Endothelial cell of umbilical vein (primary cell): ENCODE measurements at regions not wholly inside any gene's neighbourhood (a gene's known extent, or its start where the extent isn't known, plus 50 kb on each side); places are given as distances from the start of the nearest gene placed in this dataset.

Experiments
- BruUV-seq: library from RNA; stranded (reverse); fragments of 400-500 nt; replicated peaks from 2 replicates; lab custom pipeline; 2021; lab: Mats Ljungman, UMichigan
- CTCF ChIA-PET: fragments of 300-600, 350-600 bp; sonication (Branson Sonifier 250); formaldehyde crosslinking; loops from one replicate; lab custom pipeline; 2021; ENCODE audit warnings: antibody characterized with exemption, inconsistent platforms; lab: Charles Lee
- POLR2A ChIA-PET: fragments of 300-600, 350-600 bp; sonication (Branson Sonifier 250); formaldehyde crosslinking; loops from one replicate; lab custom pipeline; 2021; ENCODE audit warnings: antibody characterized with exemption, inconsistent platforms; lab: Charles Lee
- DNase-seq: peaks from one replicate; pipeline ENCODE4 v3.0.0-alpha.2; 2011; ENCODE audit warnings: low read depth, low spot score
- FAIRE-seq: peaks from 2 replicates; lab custom pipeline; 2011; peaks lifted over from hg19 to GRCh38; lab: Jason Lieb, UNC
- H2AFZ ChIP-seq: 2 replicates; pipeline ENCODE4 v1.6.0; 2012; ENCODE audit warnings: low read depth, low read length, control low read depth, inconsistent platforms
- H3K27ac ChIP-seq: 2 replicates; pipeline ENCODE4 v1.5.1; 2011; ENCODE audit warnings: low read depth, mild to moderate bottlenecking, control low read depth, low read length, moderate library complexity; ENCODE audit not compliant: insufficient read depth
- H3K27me3 ChIP-seq, 2 experiments: 2 replicates each; pipeline versions ENCODE4 v1.6.0 to v1.6.1; 2011; ENCODE audit warnings: low read length in 2 of 2, mixed read lengths in 1 of 2; ENCODE audit not compliant: control insufficient read depth in 2 of 2, insufficient read depth in 2 of 2
- H3K36me3 ChIP-seq, 2 experiments: 2 replicates in 1 of 2; 3 replicates in 1 of 2; pipeline ENCODE4 v1.5.1; 2011; ENCODE audit warnings: low read length in 2 of 2, mild to moderate bottlenecking in 1 of 2, moderate library complexity in 1 of 2; ENCODE audit not compliant: control insufficient read depth in 2 of 2, insufficient read depth in 2 of 2; ENCODE audit errors: extremely low read depth in 1 of 2
- H3K4me1 ChIP-seq: 3 replicates; pipeline ENCODE4 v1.5.1; 2011; ENCODE audit warnings: mild to moderate bottlenecking, low read length; ENCODE audit not compliant: control insufficient read depth, insufficient read depth; ENCODE audit errors: extremely low read depth
- H3K4me2 ChIP-seq: 2 replicates; pipeline ENCODE4 v1.6.1; 2011; ENCODE audit warnings: low read length, control low read depth, mixed read lengths; ENCODE audit not compliant: insufficient read depth
- H3K4me3 ChIP-seq, 3 experiments: fragments of 200-600 bp in 1 of 3; sonication (generic), shearing (Covaris generic) in 1 of 3; replicated peaks in 1 of 3; 2 replicates each; pipeline ENCODE4 v1.5.1; 2011 to 2016; ENCODE audit warnings: control low read depth in 3 of 3, low read length in 3 of 3, mild to moderate bottlenecking in 2 of 3, inconsistent platforms in 1 of 3, low read depth in 1 of 3, moderate library complexity in 1 of 3; ENCODE audit not compliant: insufficient read depth in 1 of 3
- H3K79me2 ChIP-seq: 2 replicates; pipeline ENCODE4 v1.6.0; 2012; ENCODE audit warnings: low read length, inconsistent platforms; ENCODE audit not compliant: control insufficient read depth, insufficient read depth
- H3K9ac ChIP-seq: replicated peaks from 2 replicates; pipeline ENCODE3; 2011; ENCODE audit warnings: low read length, control low read depth; ENCODE audit not compliant: insufficient read depth; ENCODE audit errors: extremely low read depth
- H3K9me1 ChIP-seq: replicated peaks from 3 replicates; pipeline ENCODE4 v1.6.0; 2011; ENCODE audit warnings: mild to moderate bottlenecking, low read length; ENCODE audit not compliant: control insufficient read depth, insufficient read depth; ENCODE audit errors: extremely low read depth
- H3K9me3 ChIP-seq: replicated peaks from 2 replicates; pipeline ENCODE4 v1.5.1; 2012; ENCODE audit warnings: low read length, inconsistent platforms; ENCODE audit not compliant: control insufficient read depth, insufficient read depth
- H4K20me1 ChIP-seq: replicated peaks from 2 replicates; pipeline ENCODE3; 2011; ENCODE audit warnings: mild to moderate bottlenecking, low read length; ENCODE audit not compliant: control insufficient read depth, insufficient read depth; ENCODE audit errors: extremely low read depth
- EZH2 ChIP-seq: IDR thresholded peaks from 2 replicates; pipeline ENCODE4 v1.6.1; 2012; ENCODE audit warnings: borderline replicate concordance, low read depth, mild to moderate bottlenecking, moderate library complexity, low read length, inconsistent platforms; ENCODE audit not compliant: severe bottlenecking
- FOS ChIP-seq: IDR thresholded peaks from 2 replicates; pipeline ENCODE4 v1.6.1; 2011; ENCODE audit warnings: mild to moderate bottlenecking, low read length, moderate library complexity, borderline replicate concordance; ENCODE audit not compliant: insufficient read depth
- GATA2 ChIP-seq: IDR thresholded peaks from 2 replicates; pipeline ENCODE4 v1.7.0; 2011; ENCODE audit warnings: low read depth, mild to moderate bottlenecking, moderate library complexity, mixed read lengths, low read length; ENCODE audit not compliant: insufficient read length, insufficient read depth
- JUN ChIP-seq: IDR thresholded peaks from 2 replicates; pipeline ENCODE4 v1.6.1; 2011; ENCODE audit warnings: borderline replicate concordance, low read depth; ENCODE audit not compliant: insufficient read length, insufficient read depth
- MYC ChIP-seq: IDR thresholded peaks from one replicate; pipeline ENCODE4 v1.6.1; 2011; ENCODE audit warnings: mild to moderate bottlenecking, low read depth, low read length
- POLR2A ChIP-seq: IDR thresholded peaks from 2 replicates; pipeline ENCODE4 v1.6.1; 2012; ENCODE audit warnings: low read depth, mild to moderate bottlenecking, control low read depth, low read length
- POLR2AphosphoS5 ChIP-seq: IDR thresholded peaks from 2 replicates; pipeline ENCODE4 v1.6.1; 2012; ENCODE audit warnings: low read depth, mild to moderate bottlenecking, control low read depth, low read length, moderate library complexity; ENCODE audit not compliant: insufficient read depth
- dilution Hi-C: fragments of 300-500 bp; cut with MboI; formaldehyde crosslinking; loops from one replicate; pipeline ENCODE4 v1.15.0; 2019; ENCODE audit warnings: low sequenced_read_pairs; ENCODE audit not compliant: extremely low pct_ligation_motif_present
- intact Hi-C: fragments of 100-400 bp; cut with micrococcal nuclease; formaldehyde crosslinking; loops from one replicate; pipeline ENCODE4 v1.10.0; 2022
- TF ChIP-seq, protein P1 (sequence below): IDR thresholded peaks from 2 replicates; pipeline ENCODE4 v1.6.1; 2011; ENCODE audit not compliant: insufficient read depth, insufficient read length
- TF ChIP-seq, protein P2 (sequence below), 2 donors: IDR thresholded peaks; 1 replicate in 1 of 2; 2 replicates in 1 of 2; pipeline ENCODE4 v1.5.1; 2011; ENCODE audit warnings: low read length in 2 of 2, mild to moderate bottlenecking in 2 of 2, moderate library complexity in 2 of 2, control low read depth in 1 of 2, inconsistent platforms in 1 of 2, low read depth in 1 of 2; ENCODE audit not compliant: insufficient read depth in 1 of 2; ENCODE audit errors: extremely low read depth in 1 of 2

DNA sequence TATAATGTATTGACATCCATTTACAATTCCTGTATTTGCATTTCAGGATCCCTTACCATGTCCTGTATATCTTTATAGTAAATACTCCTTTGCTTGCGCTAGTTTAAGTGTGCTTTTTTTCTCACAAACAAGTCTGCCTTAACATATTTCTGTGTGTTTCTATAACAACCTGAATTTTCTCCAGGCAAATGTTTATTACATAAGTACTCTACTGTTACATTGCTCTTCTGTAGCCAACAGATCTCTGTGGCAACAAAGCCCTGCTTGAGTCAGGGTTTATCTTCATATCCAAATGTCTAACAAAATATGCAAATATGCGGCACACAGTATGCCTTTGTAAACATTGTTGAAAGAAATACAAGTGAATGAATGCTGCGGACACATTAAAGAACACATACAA, 625.5 kb downstream of the TLL1 start:
- BruUV-seq: no TSS peak
- no peak overlapping the region for H3K4me3 ChIP-seq
- TF ChIP-seq MYC (no peak), POLR2A (no peak), JUN (no peak), FOS (no peak), POLR2AphosphoS5 (no peak), EZH2 (no peak), GATA2 (no peak)
- TF ChIP-seq, protein P1, sequence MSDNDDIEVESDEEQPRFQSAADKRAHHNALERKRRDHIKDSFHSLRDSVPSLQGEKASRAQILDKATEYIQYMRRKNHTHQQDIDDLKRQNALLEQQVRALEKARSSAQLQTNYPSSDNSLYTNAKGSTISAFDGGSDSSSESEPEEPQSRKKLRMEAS: no peak
- TF ChIP-seq, protein P2, sequence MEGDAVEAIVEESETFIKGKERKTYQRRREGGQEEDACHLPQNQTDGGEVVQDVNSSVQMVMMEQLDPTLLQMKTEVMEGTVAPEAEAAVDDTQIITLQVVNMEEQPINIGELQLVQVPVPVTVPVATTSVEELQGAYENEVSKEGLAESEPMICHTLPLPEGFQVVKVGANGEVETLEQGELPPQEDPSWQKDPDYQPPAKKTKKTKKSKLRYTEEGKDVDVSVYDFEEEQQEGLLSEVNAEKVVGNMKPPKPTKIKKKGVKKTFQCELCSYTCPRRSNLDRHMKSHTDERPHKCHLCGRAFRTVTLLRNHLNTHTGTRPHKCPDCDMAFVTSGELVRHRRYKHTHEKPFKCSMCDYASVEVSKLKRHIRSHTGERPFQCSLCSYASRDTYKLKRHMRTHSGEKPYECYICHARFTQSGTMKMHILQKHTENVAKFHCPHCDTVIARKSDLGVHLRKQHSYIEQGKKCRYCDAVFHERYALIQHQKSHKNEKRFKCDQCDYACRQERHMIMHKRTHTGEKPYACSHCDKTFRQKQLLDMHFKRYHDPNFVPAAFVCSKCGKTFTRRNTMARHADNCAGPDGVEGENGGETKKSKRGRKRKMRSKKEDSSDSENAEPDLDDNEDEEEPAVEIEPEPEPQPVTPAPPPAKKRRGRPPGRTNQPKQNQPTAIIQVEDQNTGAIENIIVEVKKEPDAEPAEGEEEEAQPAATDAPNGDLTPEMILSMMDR (IDR thresholded peaks at IDR 0.05; ENCODE audit: extremely low read depth in 1 of 2, insufficient read depth in 1 of 2, low read depth in 1 of 2, low read length in 2 of 2): no peak
- H3K36me3 ChIP-seq: no peaks in the 10 kb centered on the region
- no peaks in the 10 kb centered on the region for H3K9me1 ChIP-seq
- no peaks in the 10 kb centered on the region for H3K9me3 ChIP-seq
- POLR2A ChIA-PET: no interaction called here
- H3K9ac ChIP-seq: no peak overlapping the region
- H3K27ac ChIP-seq: no peak overlapping the region
- intact Hi-C loops (no loop called here), dilution Hi-C loops (no loop called here)
- CTCF ChIA-PET: interaction anchor here (1.5 kb wide), 1 partner anchor 19 kb away, joined by 3 read pairs; no protein-coding TSS in a partner anchor
- no peaks in the 10 kb centered on the region for H3K27me3 ChIP-seq
- no peaks in the 10 kb centered on the region for H4K20me1 ChIP-seq
- H3K4me1 ChIP-seq: no peaks in the 10 kb centered on the region
- H3K79me2 ChIP-seq: no peaks in the 10 kb centered on the region
- H2AFZ ChIP-seq: no peak overlapping the region
- DNase-seq: no peak
- no peak for FAIRE-seq
- H3K4me2 ChIP-seq: no peak overlapping the region
